Activated CD4-positive, alpha-beta T cell treated with anti-CD3 and anti-CD28 coated beads, Interleukin-2, amount 50 U/mL, for 16 hours (primary cell): ENCODE measurements at regions not wholly inside any gene's neighbourhood (a gene's known extent, or its start where the extent isn't known, plus 50 kb on each side); places are given as distances from the start of the nearest gene placed in this dataset.

ENCODE experiments used
- DNase-seq: peaks from one replicate; pipeline ENCODE4 v3.0.0-alpha.2; 2020

- no peak for DNase-seq
Measured at GRCh38 chr2:18503376-18504228, 56.9 kb downstream of the RDH14 start.

GRCh38 chr2:18502142-18502541, 58.3 kb downstream of the RDH14 start:
- no peak for DNase-seq

- no peak for DNase-seq
Measured at GRCh38 chr2:18501729-18502128, 58.7 kb downstream of the RDH14 start.

GRCh38 chr2:18501156-18501555, 59.3 kb downstream of the RDH14 start:
- DNase-seq, result no peak

GRCh38 chr2:18500333-18500732, 60.1 kb downstream of the RDH14 start:
- no peak for DNase-seq

DNA sequence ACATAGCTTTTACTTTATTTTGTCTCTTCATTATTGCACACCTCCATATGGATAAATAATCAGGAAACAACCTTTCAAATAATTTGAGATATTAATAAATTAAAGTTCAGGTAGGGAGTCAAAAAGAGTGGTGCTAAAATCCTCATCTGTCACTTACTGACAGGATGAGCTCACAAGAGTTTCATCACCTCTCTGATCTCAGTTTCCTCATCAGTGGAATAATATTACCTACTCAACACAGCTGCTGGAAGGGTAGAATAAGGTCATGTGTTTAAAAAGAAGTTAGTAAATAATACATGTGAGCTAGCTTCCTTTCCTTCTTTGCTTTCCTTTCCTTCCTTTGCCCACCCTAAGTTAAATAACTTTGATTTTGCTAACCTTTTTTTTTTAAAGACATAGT, 61.9 kb downstream of the RDH14 start:
- no peak for DNase-seq

DNA sequence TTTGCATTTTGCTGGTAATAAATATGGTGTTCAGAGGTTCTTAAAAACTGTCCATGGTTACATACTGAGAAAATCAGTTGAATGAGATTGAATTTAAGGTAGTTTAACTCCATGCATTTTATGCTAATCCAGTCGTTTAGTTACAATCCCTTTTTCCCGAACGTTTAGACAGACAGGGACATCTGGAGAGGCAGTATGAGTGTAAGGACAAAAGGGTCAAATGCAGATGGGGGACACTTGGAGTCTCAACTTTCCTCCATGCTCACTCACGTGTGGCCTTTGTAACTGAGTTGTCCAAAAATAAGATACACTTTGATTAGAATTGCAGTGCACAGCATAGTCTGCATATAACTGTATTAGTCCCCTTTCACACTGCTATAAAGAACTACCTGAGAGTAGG, 63.9 kb downstream of the RDH14 start:
- no peak for DNase-seq

- DNase-seq, result no peak
Measured at GRCh38 chr2:18495058-18495457, 65.4 kb downstream of the RDH14 start.

GRCh38 chr2:18492721-18493120, 67.7 kb downstream of the RDH14 start:
- DNase-seq, result no peak

DNA sequence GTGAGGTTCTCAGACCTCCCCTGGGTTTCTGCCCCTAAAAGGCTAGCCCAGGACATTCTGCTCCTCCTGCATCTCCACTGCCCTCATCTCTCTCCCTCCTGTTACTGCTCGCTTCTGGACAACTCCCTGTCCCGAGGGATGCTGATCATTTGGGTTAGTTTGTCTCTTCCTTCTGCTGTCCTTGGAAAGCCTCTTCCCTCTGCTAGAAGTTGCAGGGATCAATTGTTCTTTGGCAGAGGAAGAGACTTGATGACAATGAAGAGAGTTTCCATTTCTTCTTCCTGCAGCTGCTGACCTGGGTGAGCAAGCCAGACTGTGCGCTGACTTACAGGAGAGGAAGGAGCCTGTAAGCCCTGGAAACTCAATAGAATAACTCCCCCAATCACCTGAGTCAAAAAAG, 68.9 kb downstream of the RDH14 start:
- DNase-seq, result no peak

- DNase-seq, result no peak
Measured at GRCh38 chr2:18490901-18491300, 69.6 kb downstream of the RDH14 start.

- no peak for DNase-seq
Measured at GRCh38 chr2:18487106-18487913, 73.1 kb downstream of the RDH14 start.

DNA sequence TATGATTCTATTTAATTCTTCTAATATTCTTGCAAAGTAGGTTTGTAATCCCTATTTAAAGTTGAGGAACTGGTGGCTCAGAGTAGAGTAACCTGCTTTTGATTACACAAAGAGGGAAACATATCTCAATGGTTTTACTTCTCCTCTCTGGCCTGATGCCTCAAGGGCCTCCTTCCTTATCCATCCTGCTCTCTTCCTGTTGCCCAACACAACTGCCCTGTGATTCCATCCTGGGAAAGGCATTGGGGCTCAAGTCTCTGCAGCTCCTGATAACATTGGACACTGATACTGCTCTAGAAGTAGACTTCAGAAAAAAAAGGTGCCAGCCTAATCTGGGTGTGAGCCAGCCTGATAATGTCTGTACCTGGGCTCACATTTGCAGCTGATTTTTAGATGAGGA, 75.8 kb downstream of the RDH14 start:
- no peak for DNase-seq

GRCh38 chr2:18483896-18484295, 76.6 kb downstream of the RDH14 start:
- DNase-seq, result no peak

GRCh38 chr2:18482666-18483065, 77.8 kb downstream of the RDH14 start:
- DNase-seq, result no peak

- DNase-seq, result no peak
Measured at GRCh38 chr2:18479947-18480369, 80.5 kb downstream of the RDH14 start.

DNA sequence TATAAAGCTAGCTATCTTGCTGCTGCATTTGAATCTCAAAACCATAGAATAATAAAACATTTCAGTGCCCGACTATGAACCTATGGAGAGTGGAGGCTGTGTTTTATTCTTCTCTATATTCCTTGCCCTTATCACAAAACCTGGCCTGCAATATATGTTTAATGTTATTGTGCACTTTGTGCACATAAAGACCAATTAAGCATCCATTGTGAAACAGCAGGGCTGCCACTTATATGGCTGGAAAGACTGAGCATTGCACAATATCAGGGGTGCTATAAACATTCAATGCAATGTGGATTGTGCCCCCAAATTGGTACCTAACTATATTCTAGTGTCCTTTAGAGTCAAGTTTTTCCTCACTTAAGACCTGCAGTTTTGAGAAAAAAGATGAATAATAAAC, 83.2 kb downstream of the RDH14 start:
- DNase-seq, result no peak

DNA sequence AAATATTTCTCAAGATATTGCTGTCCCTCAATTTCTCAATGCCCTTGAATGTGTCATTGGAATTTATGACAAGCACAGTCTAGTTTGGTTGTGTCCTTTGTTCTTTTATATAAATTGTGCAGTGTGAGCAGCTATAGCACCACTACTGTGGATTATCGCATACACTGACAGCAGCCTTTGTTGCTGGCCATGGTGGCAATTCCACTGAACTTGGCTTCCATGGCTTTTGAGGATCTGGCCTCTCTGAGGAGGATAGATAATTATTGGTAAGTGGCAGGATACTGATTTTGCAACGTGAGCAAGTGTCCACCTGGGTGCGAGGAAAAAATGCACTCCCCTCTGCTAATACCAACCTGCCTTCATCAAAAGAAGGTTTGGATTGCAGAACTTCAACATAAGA, 84.0 kb downstream of the RDH14 start:
- DNase-seq, result no peak

DNA sequence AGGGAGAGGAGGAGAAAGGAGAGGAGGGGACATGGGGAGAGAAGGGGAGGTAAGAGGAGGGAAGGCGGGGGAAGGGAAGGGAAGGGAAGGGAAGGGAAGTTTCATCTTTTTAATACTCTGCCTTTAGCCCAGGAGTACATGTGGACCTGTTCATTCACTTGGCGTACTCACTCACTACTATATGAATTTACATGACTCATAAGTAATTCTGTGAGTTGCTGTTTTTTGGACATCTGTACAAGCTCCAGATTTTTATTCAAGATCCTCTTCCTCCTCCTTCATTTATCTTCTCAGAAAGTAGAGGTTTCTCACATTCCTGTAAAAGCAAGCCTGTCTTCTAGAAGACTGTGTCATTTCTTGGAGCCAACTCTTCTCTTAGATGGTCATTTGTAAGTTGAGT, 84.6 kb downstream of the RDH14 start:
- DNase-seq, result no peak

GRCh38 chr2:18474700-18475099, 85.8 kb downstream of the RDH14 start:
- DNase-seq, result no peak

GRCh38 chr2:18473241-18474181, 86.9 kb downstream of the RDH14 start:
- no peak for DNase-seq

GRCh38 chr2:18467749-18468360, 92.6 kb downstream of the RDH14 start:
- no peak for DNase-seq

DNA sequence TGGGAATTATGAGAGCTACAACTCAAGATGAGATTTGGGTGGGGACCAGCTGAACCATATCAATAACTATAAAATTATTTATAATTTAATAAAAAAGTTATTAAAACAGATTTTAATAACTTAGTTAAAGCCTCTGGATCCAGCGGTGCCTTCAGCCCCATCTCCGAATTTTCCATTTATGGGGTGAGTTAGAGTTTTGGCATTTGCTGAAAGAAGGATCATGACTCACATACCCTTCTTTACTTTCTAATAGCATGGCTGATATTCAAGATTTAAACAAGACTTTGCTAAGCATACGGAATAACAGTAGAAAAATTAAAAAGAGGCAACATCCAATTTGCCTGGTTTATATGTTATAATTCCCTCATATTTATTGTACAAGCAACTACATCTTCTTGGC, 94.5 kb downstream of the RDH14 start:
- DNase-seq, result no peak
